ENCODE measurements at regions not wholly inside any gene's neighbourhood (a gene's known extent, or its start where the extent isn't known, plus 50 kb on each side); places are given as distances from the start of the nearest gene placed in this dataset.

- Mint-ChIP-seq H3K4me3 (no peak overlapping the region), H3K27ac (no peak overlapping the region), H3K9me3 (peaks cover 0 to 14% (median 7%) of the 10 kb centered on the region in 7 donors), H3K4me1 (no peaks in the 10 kb centered on the region), H3K27me3 (peaks cover 13 to 22% (median 14%) of the 10 kb centered on the region in 3 donors), H3K36me3 (peaks cover 0 to 3% of the 10 kb centered on the region in 2 donors)
- ATAC-seq (ENCODE audit: low read depth in 2 of 2): no peak
- DNase-seq: no peak
Measured at GRCh38 chr9:120286530-120286929, 293.4 kb downstream of the CDK5RAP2 start.

GRCh38 chr9:120284821-120285220, 295.1 kb downstream of the CDK5RAP2 start:
- Mint-ChIP-seq H3K36me3 (peaks cover 0 to 3% of the 10 kb centered on the region in 2 donors), H3K4me1 (no peaks in the 10 kb centered on the region), H3K27ac (no peak overlapping the region), H3K27me3 (peaks cover 8 to 27% (median 14%) of the 10 kb centered on the region in 3 donors), H3K9me3 (peaks cover 0 to 9% (median 1%) of the 10 kb centered on the region in 7 donors), H3K4me3 (no peak overlapping the region)
- DNase-seq (no peak), ATAC-seq (ENCODE audit: low read depth in 2 of 2) (no peak)

GRCh38 chr9:120281665-120282064, 298.3 kb downstream of the CDK5RAP2 start:
- H3K27me3 Mint-ChIP-seq: peaks cover 13 to 42% (median 14%) of the 10 kb centered on the region in 3 donors
- peak overlapping the region in 1 of 8 donors; percentile 76 for H3K4me3 Mint-ChIP-seq
- H3K9me3 Mint-ChIP-seq: peaks cover 1 to 16% (median 7%) of the 10 kb centered on the region in 7 donors

GRCh38 chr9:120267929-120268328, 312.0 kb downstream of the CDK5RAP2 start:
- ATAC-seq (ENCODE audit: low read depth in 2 of 2) (no peak), DNase-seq (no peak)
- H3K27ac Mint-ChIP-seq: no peak overlapping the region
- peaks cover 7 to 33% (median 15%) of the 10 kb centered on the region in 7 donors for H3K9me3 Mint-ChIP-seq
- no peak overlapping the region for H3K4me3 Mint-ChIP-seq
- H3K27me3 Mint-ChIP-seq: peaks cover 13 to 17% (median 15%) of the 10 kb centered on the region in 3 donors
- no peaks in the 10 kb centered on the region for H3K4me1 Mint-ChIP-seq
- peaks cover 0 to 4% of the 10 kb centered on the region in 2 donors for H3K36me3 Mint-ChIP-seq

More at GRCh38 chr9:120281665-120282064, 298.3 kb downstream of the CDK5RAP2 start:
- no peak for DNase-seq
- Mint-ChIP-seq H3K4me1 (no peaks in the 10 kb centered on the region), H3K27ac (no peak overlapping the region), H3K36me3 (peaks cover 3 to 5% of the 10 kb centered on the region in 2 donors)
- no peak for ATAC-seq (ENCODE audit: low read depth in 2 of 2)

- H3K27ac Mint-ChIP-seq: no peak overlapping the region
- no peak for ATAC-seq (ENCODE audit: low read depth in 2 of 2)
- H3K27me3 Mint-ChIP-seq: peaks cover 9 to 17% (median 11%) of the 10 kb centered on the region in 3 donors
- H3K9me3 Mint-ChIP-seq: peaks cover 2 to 19% (median 12%) of the 10 kb centered on the region in 7 donors
- H3K36me3 Mint-ChIP-seq: no peaks in the 10 kb centered on the region
- no peak for DNase-seq
- no peak overlapping the region for H3K4me3 Mint-ChIP-seq
- H3K4me1 Mint-ChIP-seq: no peaks in the 10 kb centered on the region
Measured at GRCh38 chr9:120265791-120266190, 314.2 kb downstream of the CDK5RAP2 start.

- H3K36me3 Mint-ChIP-seq: no peaks in the 10 kb centered on the region
- H3K9me3 Mint-ChIP-seq: peaks cover 0 to 13% (median 4%) of the 10 kb centered on the region in 7 donors
- no peak for ATAC-seq (ENCODE audit: low read depth in 2 of 2)
- no peak overlapping the region for H3K27ac Mint-ChIP-seq
- H3K4me1 Mint-ChIP-seq: no peaks in the 10 kb centered on the region
- DNase-seq: no peak
- H3K27me3 Mint-ChIP-seq: peaks cover 11 to 17% (median 16%) of the 10 kb centered on the region in 3 donors
- no peak overlapping the region for H3K4me3 Mint-ChIP-seq
Measured at GRCh38 chr9:120264528-120264927, 315.4 kb downstream of the CDK5RAP2 start.

GRCh38 chr9:120263836-120264235, 316.1 kb downstream of the CDK5RAP2 start:
- Mint-ChIP-seq H3K27me3 (peaks cover 11 to 24% (median 22%) of the 10 kb centered on the region in 3 donors), H3K27ac (no peak overlapping the region), H3K4me1 (no peaks in the 10 kb centered on the region), H3K36me3 (no peaks in the 10 kb centered on the region), H3K4me3 (no peak overlapping the region), H3K9me3 (peaks cover 0 to 13% (median 4%) of the 10 kb centered on the region in 7 donors)
- DNase-seq: no peak
- ATAC-seq (ENCODE audit: low read depth in 2 of 2): no peak

- H3K4me3 Mint-ChIP-seq: no peak overlapping the region
- no peak overlapping the region for H3K27ac Mint-ChIP-seq
- no peaks in the 10 kb centered on the region for H3K4me1 Mint-ChIP-seq
- no peak for DNase-seq
- H3K27me3 Mint-ChIP-seq: peaks cover 15 to 23% (median 17%) of the 10 kb centered on the region in 3 donors
- ATAC-seq (ENCODE audit: low read depth in 2 of 2): no peak
- peaks cover 0 to 7% (median 2%) of the 10 kb centered on the region in 7 donors for H3K9me3 Mint-ChIP-seq
- no peaks in the 10 kb centered on the region for H3K36me3 Mint-ChIP-seq
Measured at GRCh38 chr9:120261419-120261818, 318.5 kb downstream of the CDK5RAP2 start.

- no peak overlapping the region for H3K27ac Mint-ChIP-seq
Measured at GRCh38 chr9:120259100-120259499, 320.9 kb downstream of the CDK5RAP2 start.

GRCh38 chr9:120258096-120258495, 321.9 kb downstream of the CDK5RAP2 start:
- DNase-seq: no peak
- H3K4me3 Mint-ChIP-seq: no peak overlapping the region

More at GRCh38 chr9:120259100-120259499, 320.9 kb downstream of the CDK5RAP2 start:
- ATAC-seq (ENCODE audit: low read depth in 2 of 2) (no peak), DNase-seq (no peak)
- Mint-ChIP-seq H3K36me3 (peaks cover 0 to 6% of the 10 kb centered on the region in 2 donors), H3K27me3 (peaks cover 7 to 24% (median 14%) of the 10 kb centered on the region in 3 donors), H3K4me1 (no peaks in the 10 kb centered on the region), H3K9me3 (peaks cover 0 to 6% (median 2%) of the 10 kb centered on the region in 7 donors), H3K4me3 (no peak overlapping the region)

GRCh38 chr9:120257483-120257882, 322.5 kb downstream of the CDK5RAP2 start:
- H3K4me3 Mint-ChIP-seq: no peak overlapping the region
- ATAC-seq (ENCODE audit: low read depth in 2 of 2) (no peak), DNase-seq (no peak)
- H3K4me1 Mint-ChIP-seq: no peaks in the 10 kb centered on the region
- peaks cover 0 to 9% (median 2%) of the 10 kb centered on the region in 7 donors for H3K9me3 Mint-ChIP-seq
- no peak overlapping the region for H3K27ac Mint-ChIP-seq
- H3K36me3 Mint-ChIP-seq: peaks cover 0 to 6% of the 10 kb centered on the region in 2 donors
- H3K27me3 Mint-ChIP-seq: peaks cover 11 to 25% (median 17%) of the 10 kb centered on the region in 3 donors

More at GRCh38 chr9:120258096-120258495, 321.9 kb downstream of the CDK5RAP2 start:
- H3K27ac Mint-ChIP-seq: no peak overlapping the region
- H3K36me3 Mint-ChIP-seq: peaks cover 0 to 6% of the 10 kb centered on the region in 2 donors
- peaks cover 8 to 21% (median 13%) of the 10 kb centered on the region in 3 donors for H3K27me3 Mint-ChIP-seq
- no peak for ATAC-seq (ENCODE audit: low read depth in 2 of 2)
- no peaks in the 10 kb centered on the region for H3K4me1 Mint-ChIP-seq
- peaks cover 0 to 6% (median 2%) of the 10 kb centered on the region in 7 donors for H3K9me3 Mint-ChIP-seq

- ATAC-seq (ENCODE audit: low read depth in 2 of 2) (no peak), DNase-seq (no peak)
- Mint-ChIP-seq H3K27me3 (peaks cover 15 to 31% (median 19%) of the 10 kb centered on the region in 3 donors), H3K9me3 (peaks cover 0 to 13% (median 3%) of the 10 kb centered on the region in 7 donors), H3K36me3 (peaks cover 0 to 6% of the 10 kb centered on the region in 2 donors), H3K27ac (no peak overlapping the region), H3K4me3 (no peak overlapping the region), H3K4me1 (no peaks in the 10 kb centered on the region)
Measured at GRCh38 chr9:120256146-120256545, 323.8 kb downstream of the CDK5RAP2 start.

- peaks cover 0 to 16% (median 7%) of the 10 kb centered on the region in 7 donors for H3K9me3 Mint-ChIP-seq
- no peak for DNase-seq
- H3K4me3 Mint-ChIP-seq: no peak overlapping the region
- H3K27ac Mint-ChIP-seq: no peak overlapping the region
- ATAC-seq (ENCODE audit: low read depth in 2 of 2): no peak
- no peaks in the 10 kb centered on the region for H3K4me1 Mint-ChIP-seq
- H3K27me3 Mint-ChIP-seq: peaks cover 12 to 19% (median 18%) of the 10 kb centered on the region in 3 donors
- H3K36me3 Mint-ChIP-seq: peaks cover 0 to 6% of the 10 kb centered on the region in 2 donors
Measured at GRCh38 chr9:120252248-120252647, 327.7 kb downstream of the CDK5RAP2 start.

GRCh38 chr9:120242116-120242811, 337.7 kb downstream of the CDK5RAP2 start:
- H3K9me3 Mint-ChIP-seq: peaks cover 0 to 9% (median 5%) of the 10 kb centered on the region in 7 donors
- H3K27me3 Mint-ChIP-seq: peaks cover 0 to 12% (median 8%) of the 10 kb centered on the region in 3 donors
- H3K4me3 Mint-ChIP-seq: no peak overlapping the region
- no peaks in the 10 kb centered on the region for H3K4me1 Mint-ChIP-seq
- no peaks in the 10 kb centered on the region for H3K36me3 Mint-ChIP-seq
- H3K27ac Mint-ChIP-seq: no peak overlapping the region
- no peak for DNase-seq
- ATAC-seq (ENCODE audit: low read depth in 2 of 2): no peak
